Stomach (tissue), 4 donors: ENCODE measurements at regions not wholly inside any gene's neighbourhood (a gene's known extent, or its start where the extent isn't known, plus 50 kb on each side); places are given as distances from the start of the nearest gene placed in this dataset.

ENCODE experiments used
- EP300 ChIP-seq: sonication (generic); formaldehyde crosslinking; IDR thresholded peaks from one replicate; pipeline ENCODE4 v1.6.1; 2017; ENCODE audit warnings: antibody characterized with exemption
- POLR2A ChIP-seq, 4 donors: fragments of 450-650 bp; IDR thresholded peaks; one replicate each; pipeline ENCODE4 v1.6.1; 2016; ENCODE audit warnings: antibody characterized with exemption in 4 of 4, control low read depth in 2 of 4, mild to moderate bottlenecking in 1 of 4, moderate library complexity in 1 of 4
- POLR2AphosphoS5 ChIP-seq, 3 donors: sonication (generic); formaldehyde crosslinking; IDR thresholded peaks; one replicate each; pipeline ENCODE4 v1.6.1; 2016; ENCODE audit warnings: antibody characterized with exemption in 3 of 3
- TF ChIP-seq, protein P1 (sequence below), 7 experiments: fragments of 450-650 bp in 4 of 7; fragments of 200-600 bp in 3 of 7; sonication (generic) in 3 of 7; IDR thresholded peaks; one replicate each; pipeline ENCODE4 v1.5.1; 2016 to 2019; ENCODE audit warnings: antibody characterized with exemption in 7 of 7, control low read depth in 2 of 7, mild to moderate bottlenecking in 1 of 7

DNA sequence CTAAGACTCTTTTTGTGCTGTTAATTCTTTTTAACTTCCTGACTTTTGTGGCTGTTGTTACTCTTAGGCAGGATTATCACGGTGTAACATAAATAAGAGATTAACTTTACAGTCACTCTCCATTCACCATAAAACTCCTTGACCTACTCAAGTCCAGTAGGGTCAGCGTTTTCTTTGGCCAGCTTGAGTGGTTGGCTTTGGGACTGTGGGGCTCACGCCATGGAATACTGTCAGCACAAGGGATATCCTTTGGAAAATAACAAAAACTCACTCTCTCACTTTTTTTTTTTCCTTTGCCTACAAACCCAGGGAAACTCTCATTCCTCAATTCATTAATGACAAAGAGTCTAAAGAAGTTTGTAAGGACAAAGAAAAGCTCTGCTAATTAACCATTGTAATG, 89.4 kb upstream of the TLL1 start:
- TF ChIP-seq, protein P1, sequence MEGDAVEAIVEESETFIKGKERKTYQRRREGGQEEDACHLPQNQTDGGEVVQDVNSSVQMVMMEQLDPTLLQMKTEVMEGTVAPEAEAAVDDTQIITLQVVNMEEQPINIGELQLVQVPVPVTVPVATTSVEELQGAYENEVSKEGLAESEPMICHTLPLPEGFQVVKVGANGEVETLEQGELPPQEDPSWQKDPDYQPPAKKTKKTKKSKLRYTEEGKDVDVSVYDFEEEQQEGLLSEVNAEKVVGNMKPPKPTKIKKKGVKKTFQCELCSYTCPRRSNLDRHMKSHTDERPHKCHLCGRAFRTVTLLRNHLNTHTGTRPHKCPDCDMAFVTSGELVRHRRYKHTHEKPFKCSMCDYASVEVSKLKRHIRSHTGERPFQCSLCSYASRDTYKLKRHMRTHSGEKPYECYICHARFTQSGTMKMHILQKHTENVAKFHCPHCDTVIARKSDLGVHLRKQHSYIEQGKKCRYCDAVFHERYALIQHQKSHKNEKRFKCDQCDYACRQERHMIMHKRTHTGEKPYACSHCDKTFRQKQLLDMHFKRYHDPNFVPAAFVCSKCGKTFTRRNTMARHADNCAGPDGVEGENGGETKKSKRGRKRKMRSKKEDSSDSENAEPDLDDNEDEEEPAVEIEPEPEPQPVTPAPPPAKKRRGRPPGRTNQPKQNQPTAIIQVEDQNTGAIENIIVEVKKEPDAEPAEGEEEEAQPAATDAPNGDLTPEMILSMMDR (IDR thresholded peaks at IDR 0.05): no peak
- TF ChIP-seq EP300: no peak
- TF ChIP-seq POLR2A (IDR thresholded peaks at IDR 0.05): no peak
- no peak for TF ChIP-seq POLR2AphosphoS5 (IDR thresholded peaks at IDR 0.05)
